ENCODE measurements at regions not wholly inside any gene's neighbourhood (a gene's known extent, or its start where the extent isn't known, plus 50 kb on each side); places are given as distances from the start of the nearest gene placed in this dataset.

- peaks cover 28% of the 10 kb centered on the region for H3K4me1 ChIP-seq (ENCODE audit: low read length)
- H3K4me3 ChIP-seq (ENCODE audit: low read length): no peak overlapping the region
- no peaks in the 10 kb centered on the region for H4K20me1 ChIP-seq (ENCODE audit: insufficient read depth, low read length)
- H3K9me3 ChIP-seq (ENCODE audit: insufficient read depth, low read length): no peaks in the 10 kb centered on the region
- no peak overlapping the region for H3K27ac ChIP-seq (ENCODE audit: low read length)
- peaks cover 23% of the 10 kb centered on the region for H3K27me3 ChIP-seq (ENCODE audit: low read depth, low read length)
- no peak overlapping the region for H2AFZ ChIP-seq (ENCODE audit: low read depth, low read length)
- peak overlapping the region; percentile 33 for H3K4me2 ChIP-seq (ENCODE audit: low read length)
- no peaks in the 10 kb centered on the region for H3K36me3 ChIP-seq (replicated peaks; ENCODE audit: low read depth, low read length)
- H3K79me2 ChIP-seq (ENCODE audit: low read length): no peaks in the 10 kb centered on the region
- H3K9ac ChIP-seq (ENCODE audit: low read length): no peak overlapping the region
- TF ChIP-seq EZH2phosphoT487 (IDR thresholded peaks at IDR 0.05; ENCODE audit: low read depth): no peak
- TF ChIP-seq CTCF (IDR thresholded peaks at IDR 0.05; ENCODE audit: low read depth, low read length): no peak
These were observed 172.3 kb upstream of the TMPO start for GRCh38 chr12:98343002-98343567.

GRCh38 chr12:98344046-98344930 lies 171.1 kb upstream of the TMPO start:
- H3K4me3 ChIP-seq (ENCODE audit: low read length): no peak overlapping the region
- H3K4me2 ChIP-seq (ENCODE audit: low read length): no peak overlapping the region
- H3K4me1 ChIP-seq (ENCODE audit: low read length): peaks cover 28% of the 10 kb centered on the region
- no peaks in the 10 kb centered on the region for H3K36me3 ChIP-seq (replicated peaks; ENCODE audit: low read depth, low read length)
- H2AFZ ChIP-seq (ENCODE audit: low read depth, low read length): no peak overlapping the region
- no peak overlapping the region for H3K9ac ChIP-seq (ENCODE audit: low read length)
- no peaks in the 10 kb centered on the region for H4K20me1 ChIP-seq (ENCODE audit: insufficient read depth, low read length)
- peaks cover 16% of the 10 kb centered on the region for H3K27me3 ChIP-seq (ENCODE audit: low read depth, low read length)
- TF ChIP-seq CTCF (IDR thresholded peaks at IDR 0.05; ENCODE audit: low read depth, low read length): no peak
- no peak for TF ChIP-seq EZH2phosphoT487 (IDR thresholded peaks at IDR 0.05; ENCODE audit: low read depth)
- H3K9me3 ChIP-seq (ENCODE audit: insufficient read depth, low read length): no peaks in the 10 kb centered on the region
- H3K79me2 ChIP-seq (ENCODE audit: low read length): no peaks in the 10 kb centered on the region
- H3K27ac ChIP-seq (ENCODE audit: low read length): no peak overlapping the region

- Histone ChIP-seq H3K4me2 (ENCODE audit: low read length) (no peak overlapping the region), H3K4me1 (ENCODE audit: low read length) (peaks cover 30% of the 10 kb centered on the region), H3K27me3 (ENCODE audit: low read depth, low read length) (peaks cover 14% of the 10 kb centered on the region), H3K9me3 (ENCODE audit: insufficient read depth, low read length) (no peaks in the 10 kb centered on the region), H3K27ac (ENCODE audit: low read length) (no peak overlapping the region), H4K20me1 (ENCODE audit: insufficient read depth, low read length) (no peaks in the 10 kb centered on the region), H3K36me3 (replicated peaks; ENCODE audit: low read depth, low read length) (no peaks in the 10 kb centered on the region), H3K4me3 (ENCODE audit: low read length) (no peak overlapping the region), H2AFZ (ENCODE audit: low read depth, low read length) (no peak overlapping the region), H3K9ac (ENCODE audit: low read length) (no peak overlapping the region), H3K79me2 (ENCODE audit: low read length) (no peaks in the 10 kb centered on the region)
- TF ChIP-seq EZH2phosphoT487 (IDR thresholded peaks at IDR 0.05; ENCODE audit: low read depth) (no peak), CTCF (IDR thresholded peaks at IDR 0.05; ENCODE audit: low read depth, low read length) (no peak)
These were observed 170.0 kb upstream of the TMPO start for GRCh38 chr12:98345308-98345876.

- Histone ChIP-seq H4K20me1 (ENCODE audit: insufficient read depth, low read length) (no peaks in the 10 kb centered on the region), H3K27me3 (ENCODE audit: low read depth, low read length) (no peaks in the 10 kb centered on the region), H3K9me3 (ENCODE audit: insufficient read depth, low read length) (no peaks in the 10 kb centered on the region), H3K4me2 (ENCODE audit: low read length) (peak overlapping the region; percentile 82), H3K27ac (ENCODE audit: low read length) (peak overlapping the region; percentile 63), H3K4me1 (ENCODE audit: low read length) (peaks cover 45% of the 10 kb centered on the region), H2AFZ (ENCODE audit: low read depth, low read length) (no peak overlapping the region), H3K4me3 (ENCODE audit: low read length) (peak overlapping the region; percentile 60), H3K79me2 (ENCODE audit: low read length) (no peaks in the 10 kb centered on the region), H3K36me3 (replicated peaks; ENCODE audit: low read depth, low read length) (no peaks in the 10 kb centered on the region), H3K9ac (ENCODE audit: low read length) (no peak overlapping the region)
- TF ChIP-seq EZH2phosphoT487 (IDR thresholded peaks at IDR 0.05; ENCODE audit: low read depth) (no peak), CTCF (IDR thresholded peaks at IDR 0.05; ENCODE audit: low read depth, low read length) (no peak)
These were observed 164.3 kb upstream of the TMPO start for GRCh38 chr12:98351089-98351488.

All from OCI-LY3 (cell line).